ENCODE measurements at regions not wholly inside any gene's neighbourhood (a gene's known extent, or its start where the extent isn't known, plus 50 kb on each side); places are given as distances from the start of the nearest gene placed in this dataset.

DNA sequence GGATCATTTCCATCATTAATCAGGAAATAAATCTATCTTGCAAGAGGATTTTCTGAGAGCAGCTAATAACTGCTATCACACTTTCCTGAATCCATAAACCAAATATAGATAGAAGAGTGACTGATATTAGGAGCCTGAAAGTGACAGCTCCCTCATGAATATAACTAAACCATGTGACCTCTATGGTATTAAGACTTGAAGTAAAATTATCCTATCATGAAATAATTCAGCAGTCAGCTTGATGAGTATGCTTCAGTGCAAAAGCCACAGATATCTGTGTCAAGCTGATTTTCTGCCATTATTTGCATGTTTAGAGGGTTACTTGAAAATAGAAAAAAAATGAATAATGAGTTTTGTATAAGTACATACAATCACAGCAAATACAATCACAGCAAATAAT lies 80.1 kb upstream of the PPP1R3A start:
- intact Hi-C loops (cut with micrococcal nuclease; ENCODE audit: unreplicated experiment) = no loop called here
- in situ Hi-C loops (cut with HindIII; ENCODE audit: extremely low pct_ligation_motif_present, low pct_unique_long_range_greater_than_20kb) = no loop called here
- H3K9me3 ChIP-seq (ENCODE audit: low read length) = peaks cover 10% of the 10 kb centered on the region
- no peaks in the 10 kb centered on the region for H3K36me3 ChIP-seq (replicated peaks in 1 of 2; ENCODE audit: control insufficient read depth in 1 of 2, insufficient read depth in 2 of 2, low read length in 2 of 2)
- H4K20me1 ChIP-seq (ENCODE audit: insufficient read depth, low read length) = no peaks in the 10 kb centered on the region
- ATAC-seq (no peak), DNase-seq (ENCODE audit: low spot score) (no peak), FAIRE-seq (no peak)
- ChIA-PET CTCF (ENCODE audit: low intra/inter-chr PET ratio, low total read pairs) (no interaction called here), POLR2A (no interaction called here)
- no TSS peak for BruUV-seq (replicated peaks)
- no peaks in the 10 kb centered on the region for H3K27me3 ChIP-seq (ENCODE audit: control insufficient read depth in 1 of 2, insufficient read depth in 2 of 2, low read length in 2 of 2)
- no peak overlapping the region for H3K27ac ChIP-seq (ENCODE audit: extremely low read length, insufficient read depth, low read length)
- H3K79me2 ChIP-seq (ENCODE audit: insufficient read depth, low read length) = no peaks in the 10 kb centered on the region
- no peak overlapping the region for H3K9ac ChIP-seq (ENCODE audit: insufficient read depth, low read depth, low read length)
- no peak overlapping the region for H3K4me3 ChIP-seq (replicated peaks in 1 of 3; ENCODE audit: insufficient read depth in 1 of 3, low read depth in 2 of 3, low read length in 3 of 3)
- no peak overlapping the region for H3K4me2 ChIP-seq (ENCODE audit: low read depth, low read length)
- no peaks in the 10 kb centered on the region for H3K4me1 ChIP-seq (ENCODE audit: insufficient read depth, low read length)
- TF ChIP-seq ESRRA (CRISPR knock-in tag; IDR thresholded peaks at IDR 0.05; ENCODE audit: low read depth) (no peak), ZNF782 (CRISPR knock-in tag; IDR thresholded peaks at IDR 0.05; ENCODE audit: borderline replicate concordance) (no peak), ZNF563 (CRISPR knock-in tag; IDR thresholded peaks at IDR 0.05) (no peak), ATF7-NPFF (CRISPR knock-in tag; IDR thresholded peaks at IDR 0.05; ENCODE audit: low read depth) (no peak), RORA (CRISPR knock-in tag; IDR thresholded peaks at IDR 0.05) (no peak), HNRNPH1 (optimal IDR thresholded peaks at IDR 0.05; ENCODE audit: low read depth, low read length) (no peak), ZSCAN9 (CRISPR knock-in tag; IDR thresholded peaks at IDR 0.05; ENCODE audit: borderline replicate concordance) (no peak), AHDC1 (CRISPR knock-in tag; IDR thresholded peaks at IDR 0.05; ENCODE audit: borderline replicate concordance) (no peak)
- TF ChIP-seq, protein P1, sequence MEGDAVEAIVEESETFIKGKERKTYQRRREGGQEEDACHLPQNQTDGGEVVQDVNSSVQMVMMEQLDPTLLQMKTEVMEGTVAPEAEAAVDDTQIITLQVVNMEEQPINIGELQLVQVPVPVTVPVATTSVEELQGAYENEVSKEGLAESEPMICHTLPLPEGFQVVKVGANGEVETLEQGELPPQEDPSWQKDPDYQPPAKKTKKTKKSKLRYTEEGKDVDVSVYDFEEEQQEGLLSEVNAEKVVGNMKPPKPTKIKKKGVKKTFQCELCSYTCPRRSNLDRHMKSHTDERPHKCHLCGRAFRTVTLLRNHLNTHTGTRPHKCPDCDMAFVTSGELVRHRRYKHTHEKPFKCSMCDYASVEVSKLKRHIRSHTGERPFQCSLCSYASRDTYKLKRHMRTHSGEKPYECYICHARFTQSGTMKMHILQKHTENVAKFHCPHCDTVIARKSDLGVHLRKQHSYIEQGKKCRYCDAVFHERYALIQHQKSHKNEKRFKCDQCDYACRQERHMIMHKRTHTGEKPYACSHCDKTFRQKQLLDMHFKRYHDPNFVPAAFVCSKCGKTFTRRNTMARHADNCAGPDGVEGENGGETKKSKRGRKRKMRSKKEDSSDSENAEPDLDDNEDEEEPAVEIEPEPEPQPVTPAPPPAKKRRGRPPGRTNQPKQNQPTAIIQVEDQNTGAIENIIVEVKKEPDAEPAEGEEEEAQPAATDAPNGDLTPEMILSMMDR (CRISPR knock-in tag; IDR thresholded peaks at IDR 0.05) = no peak
- TF ChIP-seq, protein P2, sequence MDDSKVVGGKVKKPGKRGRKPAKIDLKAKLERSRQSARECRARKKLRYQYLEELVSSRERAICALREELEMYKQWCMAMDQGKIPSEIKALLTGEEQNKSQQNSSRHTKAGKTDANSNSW (CRISPR knock-in tag; IDR thresholded peaks at IDR 0.05; ENCODE audit: borderline replicate concordance) = no peak
- H2AFZ ChIP-seq (ENCODE audit: low read length) = no peak overlapping the region
